OCI-LY1 (cell line): ENCODE measurements at regions not wholly inside any gene's neighbourhood (a gene's known extent, or its start where the extent isn't known, plus 50 kb on each side); places are given as distances from the start of the nearest gene placed in this dataset.
A peak's percentile ranks its signal among the peaks of the same experiment; 100 is the strongest.

Source experiments
- H2AFZ ChIP-seq: fragments of 200-600 bp; sonication (generic), shearing (Covaris generic); 2 replicates; pipeline ENCODE4 v1.6.0; 2014; ENCODE audit warnings: antibody characterized with exemption, mild to moderate bottlenecking, low read length
- H3F3A ChIP-seq: fragments of 200-600 bp; sonication (generic), shearing (Covaris generic); 2 replicates; pipeline ENCODE4 v1.6.0; 2014; ENCODE audit warnings: mild to moderate bottlenecking, antibody characterized with exemption, low read length, moderate library complexity; ENCODE audit not compliant: insufficient read depth
- H3K27ac ChIP-seq: fragments of 200-600 bp; sonication (generic); 2 replicates; pipeline ENCODE4 v1.5.1; 2014; ENCODE audit warnings: low read length, mixed run types, mild to moderate bottlenecking, low read depth; ENCODE audit not compliant: poor library complexity, severe bottlenecking
- H3K27me3 ChIP-seq: fragments of 200-600 bp; sonication (generic); 2 replicates; pipeline ENCODE4 v1.6.0; 2014; ENCODE audit warnings: antibody characterized with exemption, mild to moderate bottlenecking, low read length, moderate library complexity; ENCODE audit not compliant: insufficient read depth
- H3K36me3 ChIP-seq: fragments of 200-600 bp; sonication (generic); 2 replicates; pipeline ENCODE4 v1.6.1; 2014; ENCODE audit warnings: mild to moderate bottlenecking, antibody characterized with exemption, low read length, moderate library complexity, mixed read lengths; ENCODE audit not compliant: insufficient read depth
- H3K4me1 ChIP-seq: fragments of 200-600 bp; sonication (generic); 2 replicates; pipeline ENCODE4 v1.5.1; 2014; ENCODE audit warnings: mild to moderate bottlenecking, low read length, moderate library complexity; ENCODE audit not compliant: insufficient read depth, severe bottlenecking
- H3K4me2 ChIP-seq: fragments of 200-600 bp; sonication (generic), shearing (Covaris generic); 2 replicates; pipeline ENCODE4 v1.6.1; 2014; ENCODE audit warnings: low read length
- H3K4me3 ChIP-seq: fragments of 200-600 bp; sonication (generic); 2 replicates; pipeline ENCODE4 v1.5.1; 2014; ENCODE audit warnings: low read length, low read depth, mild to moderate bottlenecking, mixed read lengths; ENCODE audit not compliant: poor library complexity, severe bottlenecking
- H3K79me2 ChIP-seq: fragments of 200-600 bp; shearing (Covaris generic); 2 replicates; pipeline ENCODE4 v1.6.1; 2016; ENCODE audit warnings: mixed run types, low read length, mixed read lengths; ENCODE audit not compliant: insufficient read depth
- H3K9ac ChIP-seq: fragments of 200-600 bp; sonication (generic), shearing (Covaris generic); 2 replicates; pipeline ENCODE4 v1.6.1; 2014; ENCODE audit warnings: mild to moderate bottlenecking, low read length, mixed read lengths
- H3K9me2 ChIP-seq: fragments of 200-600 bp; sonication (generic), shearing (Covaris generic); 2 replicates; pipeline ENCODE4 v1.6.1; 2014; ENCODE audit warnings: low read depth, mild to moderate bottlenecking, low read length, mixed read lengths
- H3K9me3 ChIP-seq: fragments of 200-600 bp; shearing (Covaris generic); 2 replicates; pipeline ENCODE4 v1.6.1; 2014; ENCODE audit warnings: low read length, mixed read lengths
- H4K20me1 ChIP-seq: fragments of 200-600 bp; sonication (generic), shearing (Covaris generic); 2 replicates; pipeline ENCODE4 v1.6.0; 2016; ENCODE audit warnings: mild to moderate bottlenecking, low read length; ENCODE audit not compliant: insufficient read depth
- CTCF ChIP-seq: fragments of 200-600 bp; sonication (generic), shearing (Covaris generic); IDR thresholded peaks from 2 replicates; pipeline ENCODE4 v1.5.1; 2017; ENCODE audit warnings: mild to moderate bottlenecking, antibody characterized with exemption, low read length, moderate library complexity, mixed read lengths
- EZH2 ChIP-seq: fragments of 200-600 bp; sonication (generic), shearing (Covaris generic); IDR thresholded peaks from 2 replicates; pipeline ENCODE4 v1.8.0; 2017; ENCODE audit warnings: borderline replicate concordance, mixed run types, mild to moderate bottlenecking, antibody characterized with exemption, low read length, moderate library complexity, mixed read lengths

DNA sequence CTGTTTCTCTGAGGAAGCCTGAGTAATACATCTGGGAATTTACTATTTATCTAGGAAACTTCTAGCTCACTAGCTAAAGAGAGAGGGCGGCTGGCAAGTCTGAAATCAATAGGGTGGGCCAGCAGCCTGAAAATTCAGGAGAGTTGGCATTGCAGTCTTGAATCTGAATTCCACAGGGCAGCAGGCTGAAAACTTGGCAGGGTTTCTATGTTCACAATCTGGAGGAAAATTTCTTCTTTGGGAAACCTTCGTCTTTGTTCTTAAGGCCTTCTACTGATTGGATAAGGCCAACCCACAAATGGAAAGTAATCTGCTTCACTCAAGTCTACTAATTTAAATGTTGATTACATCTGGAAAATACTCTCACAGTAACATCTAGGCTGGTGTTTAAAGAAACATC is 101.0 kb upstream of the COG2 start:
- Histone ChIP-seq H3K4me1 (no peaks in the 10 kb centered on the region), H3K9ac (no peak overlapping the region), H3K27ac (no peak overlapping the region), H3F3A (no peaks in the 10 kb centered on the region), H2AFZ (no peak overlapping the region), H3K36me3 (no peaks in the 10 kb centered on the region), H3K79me2 (no peaks in the 10 kb centered on the region), H3K9me3 (no peaks in the 10 kb centered on the region), H3K27me3 (no peaks in the 10 kb centered on the region), H3K4me3 (no peak overlapping the region), H3K4me2 (no peak overlapping the region), H4K20me1 (no peaks in the 10 kb centered on the region), H3K9me2 (no peaks in the 10 kb centered on the region)
- TF ChIP-seq CTCF (no peak), EZH2 (no peak)

DNA sequence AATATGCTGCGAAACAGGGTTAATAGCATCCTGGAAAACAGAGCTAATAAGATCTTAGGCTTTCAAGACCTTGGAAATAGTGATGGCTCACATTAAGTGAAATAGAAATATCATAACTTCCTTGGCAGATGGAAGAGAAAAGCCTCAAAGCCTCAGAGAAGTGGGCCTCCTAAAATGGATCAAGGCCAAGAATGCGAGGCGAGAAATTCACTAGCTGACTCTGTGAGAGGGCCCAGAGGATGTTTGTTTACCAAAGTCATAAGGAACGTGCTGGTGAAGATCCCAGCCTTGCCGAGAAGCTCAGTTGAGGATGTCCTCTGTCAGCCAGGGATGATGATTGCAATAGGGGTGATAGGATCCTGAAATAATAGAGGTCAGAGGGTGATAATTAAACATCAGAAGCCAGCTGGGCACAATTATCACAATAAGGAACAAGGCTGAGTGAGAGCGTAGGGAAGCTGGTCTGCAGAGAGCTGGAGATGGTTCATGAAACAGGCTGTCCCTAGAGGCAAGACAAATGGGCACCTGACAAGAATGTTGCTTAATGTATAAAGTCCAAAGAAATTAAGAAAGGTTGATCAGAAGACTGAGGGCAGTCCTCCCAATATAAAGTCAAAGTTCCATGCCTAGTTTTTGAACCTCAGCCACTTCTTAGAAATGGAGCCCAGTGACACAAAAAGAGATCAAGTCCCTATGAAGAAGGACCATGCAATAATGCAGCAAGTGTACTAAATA is 101.7 kb upstream of the COG2 start:
- H3K79me2 ChIP-seq, result no peaks in the 10 kb centered on the region
- no peaks in the 10 kb centered on the region for H3F3A ChIP-seq
- H2AFZ ChIP-seq, result no peak overlapping the region
- H4K20me1 ChIP-seq, result no peaks in the 10 kb centered on the region
- no peak overlapping the region for H3K9ac ChIP-seq
- no peak overlapping the region for H3K4me3 ChIP-seq
- no peaks in the 10 kb centered on the region for H3K9me2 ChIP-seq
- H3K27me3 ChIP-seq, result no peaks in the 10 kb centered on the region
- no peak overlapping the region for H3K27ac ChIP-seq
- no peak overlapping the region for H3K4me2 ChIP-seq
- no peaks in the 10 kb centered on the region for H3K36me3 ChIP-seq
- H3K9me3 ChIP-seq, result no peaks in the 10 kb centered on the region
- TF ChIP-seq EZH2, result no peak
- TF ChIP-seq CTCF, result no peak
- H3K4me1 ChIP-seq, result no peaks in the 10 kb centered on the region

DNA sequence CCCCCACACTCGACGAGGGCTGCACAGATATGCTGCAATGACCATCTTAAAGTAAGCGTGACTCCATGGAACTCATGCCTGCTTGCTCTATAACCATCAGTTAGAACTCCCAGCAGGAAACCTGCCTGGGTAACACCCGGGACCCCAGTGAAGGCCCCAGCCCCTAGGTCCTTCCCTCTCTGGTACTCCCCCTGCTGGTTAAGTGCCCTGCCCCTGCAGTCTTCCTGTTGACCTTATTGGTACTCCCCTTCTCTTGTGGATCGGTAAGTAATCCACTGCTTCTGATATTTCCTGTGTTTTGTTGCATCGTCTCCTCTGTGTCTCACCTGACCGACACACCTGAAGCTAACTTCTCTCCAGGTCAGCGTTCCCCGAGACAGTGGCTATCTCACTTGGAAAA is 104.8 kb upstream of the COG2 start:
- Histone ChIP-seq H3K4me3 (no peak overlapping the region), H3K9me3 (peaks cover 2% of the 10 kb centered on the region; the same call in 1 of the 2 replicates), H3K9ac (no peak overlapping the region), H3K36me3 (no peaks in the 10 kb centered on the region), H3K4me1 (no peaks in the 10 kb centered on the region), H3K79me2 (no peaks in the 10 kb centered on the region), H4K20me1 (no peaks in the 10 kb centered on the region), H3K4me2 (no peak overlapping the region), H3K9me2 (no peaks in the 10 kb centered on the region), H3F3A (no peaks in the 10 kb centered on the region), H2AFZ (no peak overlapping the region), H3K27ac (no peak overlapping the region), H3K27me3 (no peaks in the 10 kb centered on the region)
- TF ChIP-seq EZH2 (no peak), CTCF (peak; percentile 19; the same call in 1 of the 2 replicates)
